HG02970 (cell line): ENCODE measurements at regions not wholly inside any gene's neighbourhood (a gene's known extent, or its start where the extent isn't known, plus 50 kb on each side); places are given as distances from the start of the nearest gene placed in this dataset.

Experiments used
- ATAC-seq: cut with Tn5 transposase; IDR thresholded peaks from one replicate; pipeline ENCODE4 v1.9.1; 2021; ENCODE audit warnings: mild to moderate bottlenecking, moderate library complexity, moderate number of reproducible peaks; ENCODE audit not compliant: unreplicated experiment, low FRiP score

DNA sequence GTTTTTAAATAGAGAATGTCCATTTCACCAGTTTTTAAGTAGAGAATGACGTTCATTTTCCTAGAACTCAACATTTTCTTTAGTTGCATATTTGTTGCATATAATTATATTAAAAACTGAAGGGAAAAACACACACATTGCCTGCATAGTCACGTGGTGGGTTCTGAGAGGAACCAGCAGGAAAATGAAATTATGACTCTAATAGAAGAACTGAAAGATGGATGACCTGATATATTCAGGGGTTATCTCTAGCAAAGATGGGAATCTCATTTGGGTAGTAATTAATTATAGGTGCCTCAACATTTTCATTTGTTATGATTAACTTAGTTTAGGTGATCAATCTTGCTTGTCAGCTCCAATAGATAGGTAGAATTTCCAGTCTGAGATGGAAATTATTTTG, 288.3 kb downstream of the TRIB2 start:
- no peak for ATAC-seq

DNA sequence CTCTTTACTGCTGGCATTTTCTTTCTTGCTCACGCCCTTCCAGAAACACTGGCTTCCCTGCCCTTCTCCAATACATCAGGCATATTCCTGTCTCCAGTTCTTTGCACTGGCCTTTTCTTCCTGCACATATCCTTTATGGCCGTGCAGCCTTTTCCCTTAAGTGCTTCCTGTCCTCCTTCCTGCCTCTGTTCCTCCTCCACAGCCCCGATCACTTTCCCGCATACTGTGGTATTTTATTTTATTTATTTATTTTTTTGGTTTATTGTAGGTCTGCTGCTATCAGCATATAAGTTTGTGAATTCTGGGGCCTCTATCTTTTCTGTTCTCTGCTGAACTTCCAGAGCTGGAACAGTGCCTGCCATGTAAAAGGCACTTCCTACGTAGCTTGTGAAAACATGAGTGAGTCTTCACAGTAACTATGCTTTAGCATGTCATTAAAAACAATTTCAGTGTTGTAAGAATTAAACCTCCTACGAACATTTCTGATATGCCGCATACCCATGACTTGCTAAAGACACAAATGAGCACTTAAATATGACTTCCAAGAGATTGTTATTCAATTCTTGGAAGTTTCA, 289.1 kb downstream of the TRIB2 start:
- no peak for ATAC-seq

DNA sequence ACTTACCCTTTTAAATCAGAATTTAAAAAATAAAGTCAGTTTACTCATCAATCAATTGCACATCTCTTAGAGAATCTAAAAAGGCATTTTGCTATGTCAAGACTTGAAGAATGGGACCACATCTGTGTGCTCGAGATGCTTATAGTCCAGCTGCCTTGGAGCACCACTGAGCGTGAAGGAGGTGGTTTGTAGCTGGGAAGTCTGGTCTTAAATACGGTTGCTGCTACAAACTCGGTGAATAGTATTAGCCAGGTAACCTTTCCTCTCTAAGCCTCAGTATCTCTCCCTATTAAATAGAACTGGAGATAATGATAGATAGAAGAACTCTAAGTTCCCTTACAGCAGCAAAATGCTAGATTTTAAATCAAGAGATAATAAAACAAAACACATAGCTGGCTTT, 289.7 kb downstream of the TRIB2 start:
- no peak for ATAC-seq

DNA sequence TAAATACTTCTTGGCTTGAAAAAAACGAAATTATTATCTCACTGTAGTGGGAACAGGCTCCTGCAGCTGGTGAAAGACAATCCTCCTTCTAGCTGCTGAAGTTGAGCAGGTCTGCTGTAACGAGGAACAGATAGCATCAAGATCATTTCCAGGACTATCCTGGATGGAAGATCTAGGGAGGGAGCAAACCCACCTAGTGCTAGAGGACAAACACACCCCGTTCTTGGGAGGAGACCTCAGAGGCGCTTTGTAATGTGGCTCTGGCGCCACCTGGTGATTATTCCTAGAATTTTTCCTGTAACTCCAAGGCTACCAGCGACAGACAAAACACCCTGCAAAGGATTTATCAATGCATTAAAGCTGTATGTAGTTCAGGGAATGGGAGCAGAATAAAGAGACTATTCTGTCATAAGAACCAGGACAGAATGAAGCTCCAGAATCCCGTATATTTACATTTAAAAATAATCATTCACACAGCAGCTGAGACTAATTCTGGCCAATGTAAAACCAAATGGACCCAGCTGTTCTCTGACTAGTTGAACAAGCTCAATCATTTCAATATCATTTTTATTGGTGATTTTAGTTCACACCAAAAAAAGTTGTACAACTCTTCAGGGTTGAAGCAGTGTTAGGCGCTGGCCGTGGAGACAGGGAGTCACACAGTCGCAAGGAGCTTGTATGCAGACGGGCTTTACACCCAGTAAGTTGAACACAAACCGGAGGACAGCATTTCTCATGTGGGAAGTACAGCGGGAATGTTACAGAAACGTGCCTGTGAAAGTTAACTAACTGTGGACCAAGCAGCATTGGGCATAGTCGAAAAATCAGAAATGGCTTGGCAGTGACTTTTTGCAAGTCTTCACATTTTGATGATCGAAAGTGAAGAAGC, 290.3 kb downstream of the TRIB2 start:
- peak; percentile 68 for ATAC-seq

DNA sequence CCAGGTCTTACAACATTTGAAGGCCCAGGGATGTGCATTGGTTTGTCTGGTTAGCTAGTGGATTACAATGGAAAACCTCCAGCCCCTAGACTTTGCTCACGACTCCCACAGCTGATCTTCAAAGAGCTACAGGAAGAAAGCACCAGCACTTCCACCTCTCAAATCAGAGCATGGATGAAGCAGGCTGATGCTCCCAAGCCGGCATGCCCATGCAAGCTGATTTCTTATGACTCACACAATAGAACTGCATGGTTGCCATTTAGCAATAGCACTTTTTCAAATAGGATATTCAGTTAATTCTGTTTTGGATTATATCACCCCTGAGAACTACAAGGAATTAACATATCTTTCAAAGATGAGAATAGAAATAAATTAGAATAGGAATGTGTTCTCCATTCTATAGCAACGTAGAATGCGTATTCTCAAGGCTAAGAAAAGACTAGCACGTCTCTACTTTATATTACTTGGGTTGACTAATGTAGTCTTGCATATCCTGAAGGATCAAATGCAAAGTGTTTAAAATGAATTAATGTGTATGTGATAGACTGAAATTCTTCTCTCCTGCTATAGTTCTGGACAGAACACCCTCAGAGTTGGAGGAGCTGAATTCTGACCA, 292.4 kb downstream of the TRIB2 start:
- no peak for ATAC-seq

DNA sequence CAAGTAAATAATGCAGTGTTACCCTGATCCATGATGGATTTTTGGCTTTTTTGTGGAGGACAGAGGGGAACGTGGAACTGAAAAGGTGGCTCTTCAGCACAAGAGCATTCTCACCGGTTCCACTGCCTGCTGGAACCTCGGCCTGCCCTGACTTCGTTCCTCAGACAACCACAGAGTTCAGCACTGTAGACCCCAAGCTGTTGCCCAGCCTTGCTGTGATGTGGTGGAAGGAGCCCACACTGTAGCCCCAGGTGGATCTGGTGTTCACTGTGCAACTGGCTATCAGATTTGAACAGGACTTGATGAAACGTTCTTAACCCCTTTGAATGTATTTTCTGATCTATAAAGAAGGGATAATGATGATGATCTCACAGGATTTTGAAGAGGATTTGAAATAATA, 293.5 kb downstream of the TRIB2 start:
- no peak for ATAC-seq

DNA sequence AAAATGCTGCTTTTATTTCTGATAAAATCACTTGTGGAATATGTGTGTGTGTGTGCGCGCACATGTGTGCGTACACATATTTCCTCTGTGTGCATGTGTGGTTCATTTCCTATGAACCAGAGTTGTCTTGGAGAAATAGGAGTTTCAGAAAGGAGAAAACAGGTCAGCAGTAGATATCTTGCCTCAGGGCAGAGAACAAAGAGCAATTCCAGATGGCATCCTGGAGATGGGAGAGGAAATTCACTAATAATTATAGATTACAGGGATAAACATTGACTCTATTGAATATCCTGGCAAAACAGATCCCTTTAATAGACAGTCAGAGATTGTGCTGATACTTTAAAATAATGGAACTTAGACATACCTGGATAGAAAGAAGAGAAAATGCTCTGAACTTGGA, 298.0 kb downstream of the TRIB2 start:
- no peak for ATAC-seq

DNA sequence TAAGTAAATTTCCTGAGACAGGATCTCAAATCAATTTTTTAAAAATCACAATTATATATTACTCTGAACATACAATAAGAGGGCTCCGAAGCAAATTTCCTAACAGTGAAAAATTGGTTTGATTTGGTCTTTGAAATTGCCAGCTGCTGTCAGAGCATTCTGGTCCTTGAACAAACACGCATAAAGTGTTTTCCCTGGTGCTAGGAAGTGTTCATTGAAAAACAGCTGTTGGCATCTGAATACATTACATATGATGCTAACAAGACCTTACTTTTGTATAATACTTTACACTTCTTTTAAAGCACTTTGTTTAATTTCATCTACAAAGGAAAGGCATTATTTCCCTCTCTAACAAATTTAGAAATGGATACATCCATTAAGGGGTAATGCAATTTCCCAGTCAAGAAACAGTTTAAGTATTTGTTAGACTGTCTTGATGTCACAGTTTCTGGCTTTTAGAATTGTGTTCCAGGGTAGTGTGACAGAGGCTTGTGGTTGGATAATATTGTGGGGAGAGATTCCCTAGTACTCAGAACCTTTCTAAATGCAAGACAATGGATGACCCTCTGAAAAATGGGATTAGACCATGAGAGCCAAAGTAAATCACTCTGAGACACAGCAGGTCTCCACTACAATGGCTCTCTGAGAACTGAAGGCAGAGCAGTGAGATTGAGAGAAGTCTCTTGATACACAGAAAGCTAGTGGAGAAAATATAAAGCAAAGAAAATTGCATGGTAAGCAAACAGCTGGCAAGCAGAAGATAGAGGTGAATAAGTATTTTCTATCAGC, 299.0 kb downstream of the TRIB2 start:
- ATAC-seq, result no peak

DNA sequence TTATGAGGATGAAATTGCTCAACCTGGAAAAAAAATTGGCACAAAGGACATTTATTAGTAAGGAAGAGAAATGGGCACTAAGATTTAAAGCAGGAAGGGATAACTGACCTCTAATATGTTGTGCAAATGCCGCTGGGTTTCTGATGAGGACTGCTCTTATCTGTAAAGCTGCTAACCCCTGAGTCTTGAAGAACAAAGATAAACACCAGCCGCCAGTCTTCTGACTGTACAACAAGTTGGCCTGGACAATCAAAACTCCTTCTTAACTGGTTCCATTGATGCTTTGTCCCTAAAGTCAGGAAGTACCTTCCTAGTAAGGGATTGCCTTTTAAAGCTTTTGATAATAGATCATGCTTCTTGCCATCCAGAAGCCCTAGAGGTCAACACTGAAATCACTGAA, 301.8 kb downstream of the TRIB2 start:
- no peak for ATAC-seq

DNA sequence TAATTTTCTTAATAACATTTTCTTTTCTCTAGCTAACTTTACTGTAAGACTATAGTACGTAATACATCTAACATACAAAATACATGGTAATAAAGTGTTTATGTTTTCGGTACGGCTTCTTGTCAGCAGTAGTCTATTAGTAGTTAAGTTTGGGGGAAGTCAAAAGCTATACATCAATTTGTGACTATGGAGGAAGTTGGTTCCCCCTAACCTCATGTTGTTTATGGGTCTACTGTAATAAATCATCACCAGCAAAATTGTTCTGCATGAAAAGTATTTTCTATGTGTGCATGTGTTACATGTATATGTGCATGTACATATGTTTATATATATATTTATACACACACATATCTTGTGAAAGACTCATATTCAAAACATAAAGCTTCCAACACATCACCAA, 303.0 kb downstream of the TRIB2 start:
- no peak for ATAC-seq

DNA sequence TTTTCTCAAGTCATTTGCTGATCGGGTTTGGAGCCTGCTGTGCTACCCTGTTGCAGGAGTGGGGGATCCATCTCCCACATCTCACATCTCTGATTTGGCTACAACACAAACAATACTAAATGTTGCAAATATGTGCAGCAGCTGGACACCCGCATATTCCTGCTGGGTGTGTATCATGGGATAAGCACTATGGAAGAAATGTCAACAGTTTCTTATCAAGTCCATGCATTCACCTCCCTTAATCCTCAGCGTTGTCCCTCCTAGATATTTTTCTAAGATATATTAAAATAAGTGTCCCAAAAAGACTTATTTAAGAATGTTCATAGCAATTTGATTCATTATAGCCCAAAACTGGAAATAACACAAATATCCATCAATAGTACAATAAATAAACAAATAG, 303.7 kb downstream of the TRIB2 start:
- ATAC-seq, result no peak

DNA sequence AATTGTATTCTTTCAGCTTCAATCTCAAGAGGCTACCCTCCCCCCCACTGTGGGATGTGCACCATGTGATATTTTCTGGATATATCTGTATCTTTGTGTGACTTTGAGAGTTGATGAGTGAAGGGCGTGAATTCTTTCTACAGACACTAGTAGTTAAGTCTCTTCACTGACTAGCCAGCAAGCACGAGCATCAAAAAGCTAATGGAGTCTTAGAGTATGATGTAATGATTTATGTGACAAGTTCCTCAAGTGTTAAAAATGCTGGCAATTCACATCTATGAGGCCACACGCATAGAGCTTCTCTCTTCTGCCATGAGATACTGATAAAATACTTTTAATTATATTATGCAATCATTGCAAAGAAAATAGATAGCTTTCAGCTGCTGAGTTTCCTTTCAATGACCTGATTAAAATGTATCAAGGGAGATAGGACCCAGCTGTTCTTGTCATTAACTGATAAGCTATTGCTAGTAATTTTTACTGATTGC, 304.8 kb downstream of the TRIB2 start:
- no peak for ATAC-seq

DNA sequence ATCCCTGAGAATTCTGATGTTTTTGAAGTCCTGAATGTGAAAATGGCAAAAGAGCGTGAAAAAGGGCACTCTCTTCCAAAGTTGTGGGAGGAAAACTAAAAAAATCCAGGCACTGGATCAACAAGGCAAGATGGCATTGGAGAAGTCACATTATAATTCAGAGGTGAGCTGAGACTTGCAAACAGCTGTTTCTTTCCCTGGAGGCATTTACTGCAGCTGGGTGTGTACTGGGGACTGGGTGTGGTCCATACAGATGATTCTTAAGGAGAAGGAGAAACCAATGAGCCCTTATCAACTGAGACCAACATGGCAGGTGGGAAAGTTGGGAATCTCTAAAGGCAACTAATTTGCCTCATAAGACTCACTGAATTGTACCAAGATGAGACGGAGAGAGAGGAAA, 313.9 kb downstream of the TRIB2 start:
- no peak for ATAC-seq

DNA sequence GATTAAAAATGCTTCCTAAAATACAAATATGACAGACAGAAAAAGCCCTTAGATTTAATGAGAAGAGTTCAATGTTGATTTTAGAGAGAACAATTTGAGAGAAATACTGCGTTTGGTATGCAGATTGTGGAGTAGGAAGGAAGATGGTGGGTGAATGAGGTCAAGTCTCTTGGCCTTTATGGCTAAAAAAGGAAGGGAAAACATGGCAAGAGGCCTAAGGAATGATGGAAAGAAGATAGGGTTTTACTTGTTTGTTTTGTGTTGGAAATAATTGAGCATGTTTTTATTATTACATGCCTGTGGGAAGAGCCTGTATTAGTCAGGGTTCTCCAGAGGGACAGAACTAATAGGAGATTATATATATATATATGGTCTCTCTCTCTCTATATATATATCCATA, 318.1 kb downstream of the TRIB2 start:
- ATAC-seq, result no peak

DNA sequence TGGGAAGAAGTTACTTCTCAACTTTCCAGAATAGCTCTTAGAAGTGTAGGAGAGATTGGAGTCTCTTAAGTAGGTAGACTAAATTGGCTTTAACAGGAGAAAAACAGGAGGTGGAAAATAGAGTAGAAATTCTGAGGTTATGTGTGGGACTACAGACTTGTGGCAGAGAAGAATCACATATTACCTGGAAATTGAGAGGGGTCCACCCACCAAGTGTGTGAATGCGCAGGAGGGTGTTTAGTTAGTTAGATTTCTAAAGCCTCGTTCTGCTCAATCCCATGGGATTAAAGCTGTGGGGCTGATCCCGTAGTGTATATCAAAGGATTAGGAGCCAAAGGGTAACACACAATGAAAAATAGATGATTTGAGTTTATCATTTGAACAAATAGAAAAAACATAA, 319.1 kb downstream of the TRIB2 start:
- ATAC-seq, result no peak

DNA sequence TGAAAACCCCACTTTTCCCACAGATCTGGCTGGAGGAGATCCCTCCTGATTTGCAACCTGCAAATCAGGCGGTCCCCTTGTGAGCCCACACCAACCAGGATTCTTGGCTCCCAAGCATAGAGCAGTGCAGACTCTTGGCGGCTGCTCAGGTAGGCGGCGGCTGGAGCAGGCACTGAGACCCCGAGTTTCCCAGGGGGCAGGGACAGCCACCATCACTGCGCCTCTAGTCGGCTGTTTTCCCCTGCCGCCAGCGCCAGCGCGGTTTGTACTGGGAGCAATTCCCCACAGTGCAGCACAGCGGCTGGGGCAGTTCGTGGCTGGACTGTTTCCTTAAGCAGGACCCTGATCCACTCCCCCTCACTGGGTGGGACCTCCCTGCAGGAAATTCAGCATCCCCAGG, 323.3 kb downstream of the TRIB2 start:
- no peak for ATAC-seq

DNA sequence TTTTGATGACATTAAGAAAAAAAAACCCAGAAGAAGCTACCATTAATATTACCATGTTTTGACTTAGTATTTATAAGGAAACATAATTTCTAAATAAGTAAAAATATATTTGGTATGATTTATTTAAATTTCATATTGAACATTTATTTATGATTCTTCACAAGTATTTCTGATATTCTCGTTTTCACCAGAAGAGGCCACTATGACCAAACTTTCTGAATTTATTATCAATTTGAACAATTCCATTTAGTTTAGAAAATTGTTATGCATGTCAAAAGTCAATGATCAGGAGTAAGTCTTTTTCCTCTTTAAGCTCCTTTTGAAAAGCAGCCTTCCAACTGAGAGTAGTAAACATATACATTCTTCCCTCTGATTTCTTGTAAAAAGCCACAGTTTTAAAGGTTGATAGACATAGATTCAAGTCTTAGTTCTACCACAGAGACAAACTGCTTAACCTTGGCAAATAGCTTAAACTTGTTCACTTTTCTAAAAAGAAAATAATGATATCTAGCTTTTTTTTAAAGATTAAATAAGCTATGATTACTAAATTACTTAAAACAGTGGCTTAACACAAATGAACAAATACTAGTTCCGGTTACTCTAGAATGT, 329.9 kb downstream of the TRIB2 start:
- ATAC-seq, result no peak

DNA sequence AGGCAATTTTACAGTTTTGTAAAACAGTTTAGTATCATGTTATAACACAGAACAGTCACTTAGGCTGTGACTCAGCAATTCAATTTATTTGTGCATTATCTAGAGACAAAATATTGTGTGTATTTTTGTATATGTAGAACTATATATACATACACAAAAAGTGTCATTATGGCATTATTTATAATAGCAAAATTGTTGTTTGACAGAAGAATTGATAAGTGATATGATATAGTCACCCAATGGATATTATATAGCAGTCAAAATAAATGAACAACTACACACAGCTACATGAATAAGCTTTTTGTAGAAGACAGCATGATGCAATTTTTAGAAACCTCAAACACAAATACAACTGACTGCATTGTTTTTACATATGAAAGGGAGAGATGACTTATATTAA, 334.0 kb downstream of the TRIB2 start:
- ATAC-seq, result no peak

DNA sequence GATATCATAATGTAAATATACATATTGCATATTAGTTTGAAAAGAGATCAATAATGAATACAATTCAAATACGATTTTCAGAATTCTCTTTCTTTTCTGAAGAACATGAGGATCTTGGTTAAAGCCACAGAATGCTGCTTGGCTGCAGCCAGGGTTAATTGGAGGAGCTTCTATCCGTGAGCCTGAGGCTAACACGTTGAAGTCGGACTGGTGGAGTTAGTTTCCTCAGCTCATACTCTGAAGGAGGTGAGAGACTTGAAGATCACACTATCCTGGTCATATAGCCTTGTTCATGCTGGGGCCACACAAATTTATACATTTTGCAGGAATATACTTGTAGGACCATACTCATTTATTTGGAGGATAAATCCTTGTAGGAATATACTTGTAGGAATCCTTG, 335.8 kb downstream of the TRIB2 start:
- no peak for ATAC-seq

DNA sequence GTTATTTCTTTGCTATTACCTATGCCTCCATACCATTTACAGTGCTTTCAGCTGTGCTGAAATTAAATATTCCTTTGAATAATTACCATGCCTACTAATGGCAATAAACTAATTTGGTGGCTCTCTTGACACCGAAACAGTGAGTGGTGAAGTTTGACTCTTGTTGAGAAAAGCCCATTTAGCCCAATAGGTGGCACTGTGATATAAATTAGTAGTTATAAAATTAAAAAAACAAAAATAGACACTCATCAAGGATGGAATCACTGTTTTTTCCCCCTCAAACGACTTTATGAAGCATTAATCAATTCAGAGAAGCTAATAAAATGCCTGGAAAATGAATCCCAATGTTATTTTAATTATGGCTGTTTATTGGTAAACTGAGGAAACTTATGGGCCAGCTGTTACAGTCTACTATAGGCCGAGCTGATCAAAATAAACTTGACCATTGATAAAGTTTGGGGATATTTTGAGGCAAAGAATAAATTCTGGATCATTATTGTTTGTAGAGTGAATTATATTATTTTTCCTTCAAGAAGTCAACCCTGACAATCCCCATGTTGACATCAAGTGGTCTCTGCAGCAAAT, 339.6 kb downstream of the TRIB2 start:
- ATAC-seq, result no peak
